NCI-H774 (cell line): ENCODE measurements at regions not wholly inside any gene's neighbourhood (a gene's known extent, or its start where the extent isn't known, plus 50 kb on each side); places are given as distances from the start of the nearest gene placed in this dataset.
"Not testable (repeated sequence)": the region's sequence is repeated elsewhere in the genome, so short reads cannot be mapped to it uniquely, and the experiment has no call there.

ENCODE experiments used
- DNase-seq: peaks from one replicate; lab custom pipeline; 2025; lab: John Stamatoyannopoulos, UW

- no peak for DNase-seq
Observed at GRCh38 chr9:82382887-82383616, 394.5 kb downstream of the SPATA31D1 start.

- no peak for DNase-seq
Observed at GRCh38 chr9:82385633-82386032, 397.1 kb downstream of the SPATA31D1 start.

GRCh38 chr9:82397534-82397933 is 409.0 kb downstream of the SPATA31D1 start:
- DNase-seq, result no peak

GRCh38 chr9:82404196-82404870 is 415.8 kb downstream of the SPATA31D1 start:
- no peak for DNase-seq

- DNase-seq, result no peak
Observed at GRCh38 chr9:82404881-82405280, 416.3 kb downstream of the SPATA31D1 start.

GRCh38 chr9:82406456-82407085 is 418.0 kb downstream of the SPATA31D1 start:
- DNase-seq, result peak; percentile 2

GRCh38 chr9:82410306-82410705 is 421.7 kb downstream of the SPATA31D1 start:
- no peak for DNase-seq

GRCh38 chr9:82410866-82411265 is 422.3 kb downstream of the SPATA31D1 start:
- DNase-seq, result no peak

- DNase-seq, result no peak
Observed at GRCh38 chr9:82412586-82413305, 424.2 kb downstream of the SPATA31D1 start.

- no peak for DNase-seq
Observed at GRCh38 chr9:82417501-82417900, 428.9 kb downstream of the SPATA31D1 start.

GRCh38 chr9:82418334-82418733 is 429.8 kb downstream of the SPATA31D1 start:
- no peak for DNase-seq

- no peak for DNase-seq
Observed at GRCh38 chr9:82419696-82420486, 431.3 kb downstream of the SPATA31D1 start.

GRCh38 chr9:82421498-82421897 is 432.9 kb downstream of the SPATA31D1 start:
- DNase-seq, result no peak

- no peak for DNase-seq
Observed at GRCh38 chr9:82423700-82424099, 435.1 kb downstream of the SPATA31D1 start.

- no peak for DNase-seq
Observed at GRCh38 chr9:82424599-82425120, 436.1 kb downstream of the SPATA31D1 start.

GRCh38 chr9:82431121-82431520 is 442.5 kb downstream of the SPATA31D1 start:
- no peak for DNase-seq

- DNase-seq, result not testable (repeated sequence)
Observed at GRCh38 chr9:82433290-82433931, 444.8 kb downstream of the SPATA31D1 start.

GRCh38 chr9:82436475-82436874 is 447.9 kb downstream of the SPATA31D1 start:
- DNase-seq, result no peak

- not testable (repeated sequence) for DNase-seq
Observed at GRCh38 chr9:82437183-82437582, 448.6 kb downstream of the SPATA31D1 start.

- no peak for DNase-seq
Observed at GRCh38 chr9:82438581-82438980, 450.0 kb downstream of the SPATA31D1 start.

GRCh38 chr9:82443312-82443711 is 454.7 kb downstream of the SPATA31D1 start:
- DNase-seq, result no peak
